Neural progenitor cell (in vitro differentiated cells): ENCODE measurements at regions not wholly inside any gene's neighbourhood (a gene's known extent, or its start where the extent isn't known, plus 50 kb on each side); places are given as distances from the start of the nearest gene placed in this dataset.

Source experiments
- CTCF ChIP-seq: fragments of 200-600 bp; sonication (generic); IDR thresholded peaks from 2 replicates; pipeline ENCODE4 v1.5.1; 2017; ENCODE audit warnings: antibody characterized with exemption, mild to moderate bottlenecking
- EZH2 ChIP-seq: fragments of 200-600 bp; sonication (generic); IDR thresholded peaks from 2 replicates; pipeline ENCODE4 v1.6.1; 2017; ENCODE audit warnings: antibody characterized with exemption, mild to moderate bottlenecking, moderate library complexity

- TF ChIP-seq CTCF (no peak), EZH2 (no peak)
Measured at GRCh38 chr16:72552654-72553053, 380.7 kb upstream of the PMFBP1 start.
